Hypothalamus (tissue), 51 donors: ENCODE measurements at regions not wholly inside any gene's neighbourhood (a gene's known extent, or its start where the extent isn't known, plus 50 kb on each side); places are given as distances from the start of the nearest gene placed in this dataset.

Experiments
- DNase-seq, 51 donors: peaks; one replicate each; lab custom pipeline; 2025; lab: John Stamatoyannopoulos, UW

DNA sequence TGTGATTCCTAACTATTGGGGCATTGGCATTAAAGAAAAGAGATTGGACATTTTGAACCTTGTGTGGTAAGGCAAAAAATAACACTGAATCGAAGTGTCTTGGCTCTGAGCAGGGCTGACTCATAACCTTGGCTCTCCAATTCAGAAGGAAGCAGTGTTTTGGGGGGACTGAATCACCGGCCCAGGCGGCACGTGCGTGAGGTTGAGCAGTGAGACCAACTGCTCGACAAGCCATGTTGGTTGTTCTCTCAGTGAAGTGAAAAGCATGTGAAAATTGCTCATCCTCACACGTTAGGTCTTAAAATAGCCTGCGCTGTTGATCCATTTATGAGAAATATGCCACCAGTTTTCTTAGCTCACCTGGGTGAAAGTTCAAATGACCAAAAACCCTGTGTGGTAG, 137.8 kb upstream of the SPACA1 start:
- DNase-seq, result peak in 3 of 51 donors; percentile 3 to 12 (median 3)

DNA sequence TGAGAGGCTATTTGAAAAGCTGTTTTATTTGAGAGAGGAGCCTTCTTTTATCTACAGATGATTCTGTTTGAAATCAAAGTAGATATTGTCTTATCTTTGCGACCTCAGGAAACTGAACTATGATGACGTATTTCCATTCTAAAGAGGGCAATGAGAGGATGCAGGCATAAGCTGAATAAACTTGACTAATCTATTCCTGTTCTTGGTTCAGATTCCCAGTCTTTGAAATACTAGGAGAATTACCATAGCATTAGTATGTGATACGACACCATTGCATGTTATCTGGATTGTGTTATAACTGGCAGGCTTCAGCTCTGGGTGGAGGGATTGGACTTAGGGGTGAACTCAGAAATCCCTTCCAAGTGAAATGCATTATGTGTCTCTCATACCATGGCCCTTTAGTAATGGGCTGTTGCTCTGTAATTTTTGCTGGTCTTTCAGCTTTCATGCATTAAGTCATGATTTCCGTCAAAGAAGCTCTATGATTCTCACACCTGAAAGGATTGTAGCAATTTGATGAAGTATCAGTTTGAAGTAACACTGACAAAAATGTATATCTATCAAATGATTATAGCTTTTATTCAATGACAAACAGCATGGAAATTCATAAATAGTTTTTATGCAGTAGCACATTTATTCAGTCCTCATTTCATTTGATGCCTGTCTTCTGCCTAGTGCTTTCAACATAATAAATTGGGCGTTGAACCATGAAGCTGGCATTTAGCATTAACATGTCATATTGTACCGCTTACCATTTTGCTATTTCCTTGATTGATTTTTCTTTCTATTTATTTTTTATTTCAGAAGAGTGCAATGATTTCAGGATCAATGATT, 138.4 kb upstream of the SPACA1 start:
- no peak for DNase-seq

- DNase-seq, result no peak
Measured at GRCh38 chr6:87907521-87907920, 140.1 kb upstream of the SPACA1 start.

- no peak for DNase-seq
Measured at GRCh38 chr6:87905101-87905641, 142.5 kb upstream of the SPACA1 start.

GRCh38 chr6:87904011-87904410, 143.6 kb upstream of the SPACA1 start:
- DNase-seq, result no peak

DNA sequence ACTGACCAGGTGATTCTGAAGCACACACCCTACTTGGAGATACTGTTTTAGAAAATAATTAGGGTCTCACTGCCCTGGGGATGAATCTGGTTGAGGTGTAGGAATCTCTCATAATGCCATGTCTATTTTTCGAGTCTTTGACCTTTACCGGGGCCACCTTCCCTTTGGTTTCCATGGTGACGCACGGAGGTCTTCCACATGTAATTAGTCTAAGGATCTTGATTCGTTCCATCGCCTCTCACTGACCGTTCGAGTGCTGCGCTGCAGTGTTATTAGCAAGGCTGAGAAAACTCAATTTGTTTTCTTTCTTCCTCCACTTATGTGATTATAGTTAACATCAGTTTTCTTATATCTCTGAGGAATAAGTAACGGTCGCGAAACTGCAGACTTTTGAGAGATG, 144.3 kb upstream of the SPACA1 start:
- no peak for DNase-seq

GRCh38 chr6:87902383-87902782, 145.3 kb upstream of the SPACA1 start:
- DNase-seq, result no peak

GRCh38 chr6:87901613-87902012, 146.0 kb upstream of the SPACA1 start:
- DNase-seq, result no peak

GRCh38 chr6:87900160-87900698, 147.4 kb upstream of the SPACA1 start:
- DNase-seq, result no peak

DNA sequence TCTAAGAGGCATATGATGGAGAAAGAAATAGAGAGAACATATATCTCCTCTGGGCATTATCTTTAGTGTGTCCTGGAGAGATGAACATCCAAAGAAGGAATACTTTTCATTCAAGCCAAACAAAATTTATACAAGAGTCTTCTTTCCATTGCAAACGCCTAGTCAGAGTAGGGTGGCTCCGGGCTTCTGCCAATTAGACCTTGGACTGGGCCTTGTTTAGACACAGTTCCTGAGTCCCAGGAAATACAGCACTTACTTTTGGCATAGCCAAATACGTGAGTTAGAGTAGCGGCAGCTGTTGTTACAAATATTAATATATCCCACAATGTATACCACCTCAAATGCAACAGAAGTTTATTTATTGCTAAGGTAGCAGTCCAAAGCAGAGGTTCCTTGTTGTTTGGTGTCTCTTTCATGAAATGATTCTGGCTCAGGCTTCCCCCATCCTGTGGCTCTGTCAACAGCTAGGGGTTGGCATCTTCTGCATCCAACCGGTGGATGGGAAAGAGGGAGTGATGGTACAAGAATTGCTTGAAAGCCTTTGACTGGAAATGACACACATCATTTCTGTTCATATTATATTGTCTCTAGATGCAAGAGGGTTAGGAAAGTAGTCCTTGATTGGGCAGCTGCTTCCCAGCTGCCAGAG, 148.0 kb upstream of the SPACA1 start:
- DNase-seq, result no peak

GRCh38 chr6:87897663-87898062, 150.0 kb upstream of the SPACA1 start:
- no peak for DNase-seq

DNA sequence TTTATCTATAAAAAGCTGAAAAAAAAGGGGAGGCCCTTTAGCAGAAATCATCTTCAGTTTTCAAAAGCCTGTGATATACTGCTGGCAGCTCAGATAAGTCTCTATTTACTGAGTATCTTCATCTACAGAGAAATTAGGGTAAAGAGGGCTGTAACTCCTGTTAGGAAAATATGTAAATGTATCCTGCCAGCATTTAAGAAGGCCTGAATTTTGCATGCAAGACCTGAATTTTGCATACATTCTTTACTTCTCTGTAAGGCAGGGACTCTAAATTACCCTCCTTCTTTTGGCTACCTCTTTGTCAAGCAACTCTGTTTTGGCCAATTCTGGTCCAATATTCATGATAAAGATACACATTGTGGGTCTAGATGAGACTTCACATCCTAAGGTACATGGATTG, 150.6 kb upstream of the SPACA1 start:
- DNase-seq, result no peak

DNA sequence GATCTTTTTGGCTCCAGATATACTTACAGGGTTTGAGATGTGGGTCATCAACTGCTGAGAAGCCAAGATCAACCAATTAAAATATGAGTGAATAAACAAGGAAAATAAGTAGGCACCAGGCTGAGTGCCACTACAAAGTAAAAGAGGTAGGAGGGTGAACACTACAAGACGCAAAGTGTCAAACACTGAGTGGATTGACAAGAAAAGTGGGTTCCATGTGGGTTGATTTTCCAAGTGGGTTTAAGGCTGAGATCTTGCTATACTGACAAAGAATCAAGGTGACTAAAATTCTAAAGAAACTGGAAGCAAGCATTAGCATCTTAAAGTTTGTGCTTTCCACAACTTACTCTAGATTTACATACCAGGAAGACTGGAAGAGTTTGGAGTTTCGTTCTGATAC, 160.4 kb upstream of the SPACA1 start:
- no peak for DNase-seq

GRCh38 chr6:87884203-87884602, 163.4 kb upstream of the SPACA1 start:
- no peak for DNase-seq

GRCh38 chr6:87881342-87881895, 166.2 kb upstream of the SPACA1 start:
- DNase-seq, result no peak

GRCh38 chr6:87879132-87879861, 168.3 kb upstream of the SPACA1 start:
- DNase-seq, result no peak

- no peak for DNase-seq
Measured at GRCh38 chr6:87875781-87876180, 171.9 kb upstream of the SPACA1 start.

DNA sequence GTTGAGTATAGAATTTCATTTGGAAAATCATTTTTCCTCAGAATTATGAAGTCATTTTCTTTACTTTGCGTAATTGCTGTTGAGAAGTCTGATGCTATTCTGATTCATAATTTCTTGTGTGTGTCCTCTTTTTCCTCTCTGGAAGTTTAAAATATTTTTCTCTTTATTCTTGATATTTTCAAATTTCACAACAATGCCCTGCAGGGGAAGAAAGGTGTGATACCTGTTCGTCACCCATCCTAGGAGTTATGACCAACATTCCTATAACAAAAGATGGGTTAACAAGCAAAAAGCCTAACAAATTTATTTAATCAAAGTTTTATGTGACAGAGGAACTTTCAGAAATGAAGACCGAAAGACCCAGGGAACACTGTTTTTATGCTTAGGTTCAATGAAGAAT, 171.5 kb upstream of the AKIRIN2 start:
- DNase-seq, result no peak

DNA sequence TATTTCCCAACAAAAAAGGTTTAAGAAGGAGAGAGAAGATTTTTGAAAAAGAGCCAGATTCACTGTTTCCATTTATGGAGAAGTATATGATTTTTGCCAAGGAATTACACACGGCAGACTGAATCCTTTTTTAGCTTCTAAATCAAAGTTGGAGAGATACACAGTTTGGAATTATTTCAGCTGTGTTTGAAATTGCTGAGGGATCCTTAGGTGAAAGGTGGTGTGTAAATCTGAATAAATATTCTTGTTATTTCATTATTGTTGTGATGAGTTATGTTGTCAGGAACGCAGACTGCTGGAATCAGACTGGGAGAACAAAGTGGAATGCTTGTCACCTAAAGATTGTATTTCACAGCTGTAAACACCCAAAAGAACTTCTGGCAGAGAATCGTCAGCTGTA, 168.5 kb upstream of the AKIRIN2 start:
- DNase-seq, result no peak

DNA sequence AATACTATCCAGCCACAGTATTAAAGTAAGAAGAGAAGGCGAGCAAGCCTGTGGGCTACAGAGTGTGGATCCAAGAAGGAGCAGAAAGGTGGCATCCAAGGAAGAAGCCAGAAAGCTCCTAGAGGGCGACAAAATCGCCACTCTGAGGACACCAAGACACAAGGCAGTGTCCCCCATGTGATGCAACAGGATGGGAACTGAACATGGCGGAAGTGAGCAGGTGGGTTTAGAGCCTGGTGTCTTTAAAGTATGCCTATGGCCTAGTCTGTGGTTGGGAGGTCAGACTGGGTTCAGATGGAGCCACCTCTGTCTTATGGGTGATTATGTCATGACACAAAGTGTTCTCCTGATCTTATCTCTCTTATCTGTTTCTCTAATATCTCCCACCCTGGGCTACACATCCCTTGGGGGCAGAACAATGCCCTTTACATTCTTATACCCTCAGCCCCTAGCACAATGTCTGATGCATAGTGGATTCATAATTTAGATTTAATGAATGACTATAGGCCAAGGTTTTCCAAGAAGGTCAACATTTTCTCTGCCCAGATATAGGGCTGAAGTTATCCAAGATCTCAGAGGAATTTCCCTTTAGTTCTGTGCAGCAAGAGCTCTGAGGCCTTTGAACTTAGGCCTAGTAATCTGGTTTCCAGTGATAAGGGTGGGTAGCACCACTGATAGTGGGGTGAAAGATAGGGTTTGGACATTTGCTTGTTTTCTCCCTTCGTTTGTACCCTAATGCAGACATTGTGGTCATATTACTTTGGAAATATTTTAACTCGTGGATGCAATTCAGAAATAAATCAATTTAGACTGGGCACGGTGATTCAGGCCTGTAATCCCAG, 167.3 kb upstream of the AKIRIN2 start:
- no peak for DNase-seq
